ENCODE measurements at regions not wholly inside any gene's neighbourhood (a gene's known extent, or its start where the extent isn't known, plus 50 kb on each side); places are given as distances from the start of the nearest gene placed in this dataset.

DNA sequence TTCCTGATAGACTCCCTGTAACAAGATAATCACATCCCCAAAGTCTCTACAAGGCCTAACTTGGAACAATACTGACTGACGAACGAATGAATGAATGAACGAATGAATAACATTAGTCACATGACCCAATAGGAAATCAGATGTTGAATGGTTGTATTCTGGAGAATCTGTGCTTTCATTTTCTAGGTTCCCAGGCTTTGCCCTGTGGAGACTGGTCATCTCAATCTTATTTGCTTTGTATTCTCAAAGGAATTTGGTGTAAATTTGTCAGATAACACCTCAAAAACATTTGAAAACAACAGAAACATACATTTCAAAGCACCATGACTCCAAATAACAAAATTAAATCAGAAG lies 69.6 kb upstream of the COL1A2 start:
- H3K27me3 ChIP-seq, result no peaks in the 10 kb centered on the region
- ATAC-seq, result no peak
- DNase-seq, result no peak
- TF ChIP-seq, protein P1, sequence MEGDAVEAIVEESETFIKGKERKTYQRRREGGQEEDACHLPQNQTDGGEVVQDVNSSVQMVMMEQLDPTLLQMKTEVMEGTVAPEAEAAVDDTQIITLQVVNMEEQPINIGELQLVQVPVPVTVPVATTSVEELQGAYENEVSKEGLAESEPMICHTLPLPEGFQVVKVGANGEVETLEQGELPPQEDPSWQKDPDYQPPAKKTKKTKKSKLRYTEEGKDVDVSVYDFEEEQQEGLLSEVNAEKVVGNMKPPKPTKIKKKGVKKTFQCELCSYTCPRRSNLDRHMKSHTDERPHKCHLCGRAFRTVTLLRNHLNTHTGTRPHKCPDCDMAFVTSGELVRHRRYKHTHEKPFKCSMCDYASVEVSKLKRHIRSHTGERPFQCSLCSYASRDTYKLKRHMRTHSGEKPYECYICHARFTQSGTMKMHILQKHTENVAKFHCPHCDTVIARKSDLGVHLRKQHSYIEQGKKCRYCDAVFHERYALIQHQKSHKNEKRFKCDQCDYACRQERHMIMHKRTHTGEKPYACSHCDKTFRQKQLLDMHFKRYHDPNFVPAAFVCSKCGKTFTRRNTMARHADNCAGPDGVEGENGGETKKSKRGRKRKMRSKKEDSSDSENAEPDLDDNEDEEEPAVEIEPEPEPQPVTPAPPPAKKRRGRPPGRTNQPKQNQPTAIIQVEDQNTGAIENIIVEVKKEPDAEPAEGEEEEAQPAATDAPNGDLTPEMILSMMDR (IDR thresholded peaks at IDR 0.05), result no peak
- no peak overlapping the region for H3K4me3 ChIP-seq
- H3K27ac ChIP-seq, result no peak overlapping the region
- H3K4me1 ChIP-seq, result no peaks in the 10 kb centered on the region
- no peaks in the 10 kb centered on the region for H3K36me3 ChIP-seq
- H3K9me3 ChIP-seq, result peaks cover 2% of the 10 kb centered on the region
- intact Hi-C loops (cut with DNase I), result no loop called here

DNA sequence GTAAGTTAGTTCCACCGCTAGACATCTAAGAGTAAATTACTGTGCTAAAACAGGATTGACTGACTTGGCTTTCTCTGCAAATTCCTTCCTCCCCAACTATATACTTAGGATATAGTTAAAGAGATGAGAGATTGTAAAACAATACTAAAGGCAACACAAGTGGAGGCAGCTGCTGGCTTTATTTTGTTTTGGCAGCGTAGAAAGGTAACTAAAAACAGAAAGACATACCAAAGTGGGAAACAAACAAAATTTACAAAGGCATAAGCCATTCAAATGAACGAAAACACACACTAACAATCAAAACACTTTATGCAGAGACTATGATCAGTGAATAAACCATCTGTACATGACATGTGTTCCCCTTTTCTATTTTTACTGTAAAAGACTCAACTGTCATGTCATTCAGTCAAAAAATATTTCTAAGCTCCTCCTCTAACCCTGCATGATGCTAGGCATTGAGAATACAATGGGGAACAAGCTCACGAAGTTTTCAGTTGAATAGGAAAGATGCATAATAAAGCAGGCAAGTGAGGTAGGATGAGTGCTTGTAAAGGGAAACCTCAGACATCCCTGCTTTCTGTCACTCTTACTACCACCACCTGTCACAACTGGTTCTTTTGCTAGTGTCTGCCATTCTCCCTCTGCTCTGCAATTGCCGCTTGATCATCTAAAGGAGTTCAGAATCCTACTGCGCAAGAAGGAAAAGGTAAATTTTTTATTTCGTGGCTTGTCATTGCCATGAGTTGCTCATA lies 64.2 kb upstream of the COL1A2 start:
- H3K4me3 ChIP-seq, result no peak overlapping the region
- intact Hi-C loops (cut with DNase I), result no loop called here
- TF ChIP-seq, protein P1 (IDR thresholded peaks at IDR 0.05), result no peak
- H3K9me3 ChIP-seq, result no peaks in the 10 kb centered on the region
- H3K27ac ChIP-seq, result no peak overlapping the region
- DNase-seq, result no peak
- no peaks in the 10 kb centered on the region for H3K4me1 ChIP-seq
- no peaks in the 10 kb centered on the region for H3K27me3 ChIP-seq
- no peak for ATAC-seq
- no peaks in the 10 kb centered on the region for H3K36me3 ChIP-seq

- no peaks in the 10 kb centered on the region for H3K27me3 ChIP-seq
- no peak for ATAC-seq
- H3K27ac ChIP-seq, result no peak overlapping the region
- no peaks in the 10 kb centered on the region for H3K36me3 ChIP-seq
- intact Hi-C loops (cut with DNase I), result no loop called here
- no peaks in the 10 kb centered on the region for H3K4me1 ChIP-seq
- no peak overlapping the region for H3K4me3 ChIP-seq
- no peaks in the 10 kb centered on the region for H3K9me3 ChIP-seq
- no peak for DNase-seq
- TF ChIP-seq, protein P1 (IDR thresholded peaks at IDR 0.05), result no peak
Observed at GRCh38 chr7:94332571-94332970, 62.1 kb upstream of the COL1A2 start.

DNA sequence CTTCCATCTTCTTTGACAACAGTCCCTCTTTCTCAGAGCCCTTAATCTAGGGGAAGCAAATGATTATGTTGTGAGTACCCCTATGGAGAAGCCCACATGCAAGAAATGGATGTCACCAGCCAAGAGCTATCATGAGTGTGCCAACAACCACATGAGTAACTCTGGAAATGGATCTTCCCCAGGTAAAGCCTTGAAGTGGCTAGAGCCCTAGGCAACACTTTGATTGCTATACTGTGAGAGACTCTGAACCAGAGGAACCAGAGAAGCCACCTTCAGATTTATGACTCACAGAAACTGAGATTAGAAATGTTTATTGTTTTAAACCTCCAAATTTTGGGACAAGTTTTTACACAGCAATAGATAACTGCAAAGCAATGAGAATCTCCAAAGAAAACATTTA lies 60.9 kb upstream of the COL1A2 start:
- Histone ChIP-seq H3K27me3 (no peaks in the 10 kb centered on the region), H3K4me3 (no peak overlapping the region), H3K4me1 (no peaks in the 10 kb centered on the region), H3K36me3 (no peaks in the 10 kb centered on the region), H3K27ac (no peak overlapping the region), H3K9me3 (no peaks in the 10 kb centered on the region)
- ATAC-seq (no peak), DNase-seq (no peak)
- intact Hi-C loops (cut with DNase I), result no loop called here
- TF ChIP-seq, protein P1 (IDR thresholded peaks at IDR 0.05), result no peak

DNA sequence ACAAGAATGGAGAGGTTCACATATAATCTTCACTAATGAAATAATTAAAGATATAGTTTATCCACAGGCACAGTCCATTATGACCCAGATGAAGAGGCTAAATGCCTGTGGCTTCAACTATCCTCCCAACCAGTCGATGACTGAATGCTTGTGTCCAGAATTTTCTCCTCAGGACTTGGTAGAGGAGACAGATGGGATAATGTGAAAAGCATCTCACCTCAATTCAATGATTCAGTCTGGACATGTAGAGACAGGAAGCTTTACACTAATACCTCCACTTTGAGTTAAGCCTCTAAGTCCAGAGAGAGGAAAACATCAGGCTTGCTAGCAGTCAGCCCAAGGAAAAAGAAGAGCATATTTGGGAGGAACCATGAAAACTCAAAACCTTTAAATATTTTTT lies 59.1 kb upstream of the COL1A2 start:
- H3K27me3 ChIP-seq, result no peaks in the 10 kb centered on the region
- no peaks in the 10 kb centered on the region for H3K9me3 ChIP-seq
- H3K4me3 ChIP-seq, result no peak overlapping the region
- H3K36me3 ChIP-seq, result no peaks in the 10 kb centered on the region
- no peaks in the 10 kb centered on the region for H3K4me1 ChIP-seq
- DNase-seq (no peak), ATAC-seq (no peak)
- TF ChIP-seq, protein P1 (IDR thresholded peaks at IDR 0.05), result no peak
- no peak overlapping the region for H3K27ac ChIP-seq
- intact Hi-C loops (cut with DNase I), result no loop called here

GRCh38 chr7:94336009-94336408 lies 58.7 kb upstream of the COL1A2 start:
- TF ChIP-seq, protein P1 (IDR thresholded peaks at IDR 0.05), result no peak
- H3K27me3 ChIP-seq, result no peaks in the 10 kb centered on the region
- ATAC-seq, result no peak
- no peak overlapping the region for H3K4me3 ChIP-seq
- no peaks in the 10 kb centered on the region for H3K4me1 ChIP-seq
- intact Hi-C loops (cut with DNase I), result no loop called here
- no peaks in the 10 kb centered on the region for H3K36me3 ChIP-seq
- H3K9me3 ChIP-seq, result no peaks in the 10 kb centered on the region
- no peak overlapping the region for H3K27ac ChIP-seq
- no peak for DNase-seq
